Medulla oblongata (tissue), 1 donor: ENCODE measurements at regions not wholly inside any gene's neighbourhood (a gene's known extent, or its start where the extent isn't known, plus 50 kb on each side); places are given as distances from the start of the nearest gene placed in this dataset.

Source experiments
- DNase-seq: peaks from one replicate; pipeline ENCODE4 v3.0.0-alpha.2; 2015; ENCODE audit errors: extremely low spot score

DNA sequence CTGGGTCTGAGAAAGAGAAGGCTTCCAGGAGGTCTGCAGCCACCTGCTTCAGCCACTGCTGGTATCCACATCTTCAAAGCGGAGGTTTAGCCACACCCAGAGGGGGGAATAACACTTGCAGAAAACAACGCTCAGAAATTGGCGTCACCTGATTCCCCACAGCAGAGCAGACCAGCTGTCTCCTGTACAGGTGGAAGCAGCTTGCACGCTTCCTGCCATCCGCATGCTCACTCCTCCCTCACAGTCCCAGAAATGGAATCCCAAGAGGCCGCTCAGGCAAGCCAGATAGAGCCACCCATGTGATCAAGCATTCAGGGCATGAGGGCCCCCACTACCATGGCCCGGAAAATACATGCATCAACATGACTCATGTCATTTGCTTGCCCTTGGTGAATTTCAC lies 112.2 kb upstream of the DIO3 start:
- DNase-seq = no peak

DNA sequence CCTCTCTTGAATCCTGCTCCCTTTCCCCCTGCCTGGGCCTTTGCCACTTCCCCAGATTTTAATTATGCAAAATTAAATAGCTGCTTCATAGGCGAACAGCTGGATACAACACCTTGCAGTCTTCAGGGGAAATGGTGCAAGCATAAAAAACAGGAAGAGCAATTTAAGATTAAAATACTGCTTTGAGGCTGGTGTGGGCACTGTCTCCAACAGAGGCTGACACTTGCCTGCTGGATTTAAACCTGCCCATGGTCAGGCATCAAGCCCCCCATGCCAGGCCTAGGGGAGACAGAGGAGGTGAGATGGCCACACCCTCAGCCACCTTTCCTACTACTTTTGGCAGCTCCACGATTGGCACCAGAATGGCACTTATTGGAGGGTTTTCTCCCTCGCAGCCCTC lies 110.1 kb upstream of the DIO3 start:
- no peak for DNase-seq

DNA sequence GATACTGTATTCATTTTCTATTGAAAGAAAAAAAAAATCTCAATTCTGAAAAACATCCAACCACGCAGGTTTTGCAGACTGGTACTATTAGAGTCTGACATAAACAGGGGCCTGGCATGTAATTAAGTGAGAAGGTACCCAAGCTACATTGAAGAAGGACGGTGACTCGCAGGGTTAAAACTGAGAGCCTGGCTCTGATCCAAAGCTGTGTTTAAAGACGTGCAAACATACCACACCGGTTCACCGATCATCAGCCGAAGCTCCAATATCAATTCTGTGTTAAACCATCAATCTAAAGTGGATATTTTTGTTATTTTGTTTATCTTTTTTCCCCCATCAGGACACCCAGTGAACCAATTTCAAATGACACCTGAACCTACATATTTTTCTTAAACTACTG lies 108.1 kb upstream of the DIO3 start:
- DNase-seq = no peak

DNA sequence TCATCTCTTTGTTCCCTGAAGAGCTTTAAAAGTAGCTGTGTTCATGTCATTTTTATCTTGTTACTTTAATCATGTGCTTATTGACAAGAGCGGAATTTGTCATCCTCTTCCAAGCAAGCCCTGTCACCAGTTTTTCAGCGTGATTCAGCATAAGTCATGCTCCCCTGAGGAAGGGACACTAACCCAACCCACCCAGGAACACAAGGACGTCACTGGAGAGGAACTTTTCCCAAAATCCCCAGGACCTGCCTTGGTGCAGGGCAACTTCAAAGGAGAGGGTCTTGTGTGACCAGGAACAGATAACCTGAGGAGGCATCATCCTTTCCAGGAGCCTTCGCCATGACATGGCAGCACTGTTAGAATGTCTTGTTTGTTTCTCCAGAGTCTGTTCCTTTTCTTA lies 107.1 kb upstream of the DIO3 start:
- DNase-seq = no peak

DNA sequence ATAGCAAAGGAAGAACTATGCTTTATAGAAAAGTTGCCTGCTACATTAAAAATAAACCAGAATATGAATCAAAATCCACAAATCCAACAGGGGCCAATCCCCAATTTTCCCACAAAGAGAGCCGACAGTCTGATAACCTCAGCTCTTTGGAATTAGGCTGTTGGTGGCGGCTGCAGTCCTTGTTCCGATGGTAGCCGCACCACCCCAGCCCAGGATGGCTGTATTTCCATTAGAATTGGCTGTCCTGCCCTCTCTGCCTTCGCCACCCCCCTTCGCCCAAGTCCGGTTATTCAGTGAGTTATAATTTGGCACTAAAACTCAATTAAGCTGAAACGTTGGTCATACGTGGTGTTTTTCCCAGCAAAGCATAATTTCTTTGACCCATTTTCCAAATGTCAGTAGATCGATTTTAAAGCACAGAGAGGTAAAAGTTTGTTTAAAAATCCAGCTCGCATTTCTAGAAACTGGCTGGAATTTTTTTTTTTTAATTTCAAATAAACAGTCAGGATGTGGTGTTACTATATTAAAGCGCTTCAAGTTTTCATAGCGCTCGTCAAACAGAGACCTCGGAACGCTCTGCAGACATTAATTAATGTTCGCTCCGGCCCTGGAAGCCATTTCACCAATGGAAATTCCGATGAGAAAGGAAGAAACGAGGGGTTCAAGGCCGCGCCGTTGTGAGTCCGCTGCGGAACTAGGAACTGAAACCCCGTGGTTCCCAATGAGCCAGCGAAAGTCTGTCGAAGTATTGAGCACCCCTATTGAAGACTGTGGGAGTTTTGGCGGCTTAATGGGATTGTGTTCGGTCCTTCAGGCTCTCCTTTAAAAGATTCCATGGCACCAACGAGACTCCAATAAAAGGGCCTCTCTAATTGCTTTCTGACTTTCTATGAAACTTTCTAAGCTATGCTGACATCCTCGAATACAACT lies 104.8 kb upstream of the DIO3 start:
- DNase-seq = no peak

DNA sequence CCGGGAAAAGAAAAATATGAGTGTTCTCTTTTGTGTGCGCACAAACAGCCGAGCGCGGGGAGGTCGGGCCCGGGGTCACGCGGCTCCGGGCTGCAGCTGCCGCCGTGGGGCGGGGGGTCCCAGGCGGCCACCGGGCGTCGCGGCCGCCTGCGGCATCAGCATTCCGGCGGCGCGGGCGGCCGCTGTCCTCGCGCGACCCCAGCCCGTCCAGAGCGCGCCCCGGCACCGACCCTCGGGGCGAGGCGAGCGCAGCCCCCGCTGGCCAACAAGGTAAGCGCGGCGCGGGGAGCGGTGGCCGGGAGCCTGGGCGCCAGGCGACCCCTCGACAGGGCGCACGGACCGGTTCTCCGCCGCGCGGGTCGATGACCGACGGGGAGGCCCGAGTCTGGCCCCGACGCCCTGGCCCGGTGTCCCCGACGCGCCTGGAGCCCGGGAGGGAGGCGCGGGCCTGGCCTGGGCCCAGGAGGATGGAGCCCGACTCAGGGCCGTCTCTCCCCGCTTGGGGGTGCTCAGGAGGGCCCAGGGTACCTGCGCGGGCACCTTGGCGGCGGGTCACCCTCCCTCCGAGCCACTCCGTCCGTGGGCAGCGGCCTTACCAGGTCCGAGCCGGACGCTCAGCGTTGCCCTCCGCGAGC lies 103.9 kb upstream of the DIO3 start:
- no peak for DNase-seq

DNA sequence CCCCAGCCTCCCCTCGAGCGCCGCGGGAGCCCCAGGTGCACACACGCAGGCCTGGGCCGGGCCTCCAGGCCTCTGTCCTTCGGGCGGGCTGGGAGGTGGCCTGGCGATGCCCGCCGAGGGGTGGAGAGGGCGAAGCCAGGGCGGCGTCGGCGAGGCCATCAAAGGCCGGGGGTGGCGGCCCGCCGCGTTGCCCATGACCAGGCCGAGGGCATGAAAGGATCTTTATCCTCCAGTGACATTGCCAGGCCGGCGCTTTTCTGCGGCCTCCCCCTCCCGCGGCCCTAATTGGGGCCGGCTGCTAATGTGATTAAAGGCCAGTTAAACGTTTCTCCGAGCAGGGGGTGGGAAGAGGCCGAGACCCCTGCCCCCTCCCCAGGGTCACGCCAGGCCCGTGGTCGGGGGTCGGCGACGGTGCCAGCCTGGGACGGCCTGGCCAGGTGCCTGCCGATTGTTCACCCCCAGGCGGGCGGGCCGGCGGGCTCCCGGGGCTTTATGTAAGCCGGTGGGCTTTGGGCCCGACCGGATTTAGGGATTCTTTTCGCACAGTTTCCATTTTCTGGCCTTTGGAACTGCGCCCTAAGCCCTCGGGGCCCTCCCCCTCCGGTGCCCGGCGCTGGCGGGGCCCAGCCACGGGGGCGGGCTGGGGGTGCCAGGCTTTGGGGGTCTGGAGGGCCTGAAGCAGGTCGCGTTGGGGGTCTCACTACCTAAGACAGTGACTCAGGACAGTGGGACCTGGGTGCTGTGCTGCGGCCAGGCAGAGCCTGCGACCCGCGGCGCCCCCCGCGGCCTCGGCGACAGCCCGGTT lies 103.2 kb upstream of the DIO3 start:
- no peak for DNase-seq

DNA sequence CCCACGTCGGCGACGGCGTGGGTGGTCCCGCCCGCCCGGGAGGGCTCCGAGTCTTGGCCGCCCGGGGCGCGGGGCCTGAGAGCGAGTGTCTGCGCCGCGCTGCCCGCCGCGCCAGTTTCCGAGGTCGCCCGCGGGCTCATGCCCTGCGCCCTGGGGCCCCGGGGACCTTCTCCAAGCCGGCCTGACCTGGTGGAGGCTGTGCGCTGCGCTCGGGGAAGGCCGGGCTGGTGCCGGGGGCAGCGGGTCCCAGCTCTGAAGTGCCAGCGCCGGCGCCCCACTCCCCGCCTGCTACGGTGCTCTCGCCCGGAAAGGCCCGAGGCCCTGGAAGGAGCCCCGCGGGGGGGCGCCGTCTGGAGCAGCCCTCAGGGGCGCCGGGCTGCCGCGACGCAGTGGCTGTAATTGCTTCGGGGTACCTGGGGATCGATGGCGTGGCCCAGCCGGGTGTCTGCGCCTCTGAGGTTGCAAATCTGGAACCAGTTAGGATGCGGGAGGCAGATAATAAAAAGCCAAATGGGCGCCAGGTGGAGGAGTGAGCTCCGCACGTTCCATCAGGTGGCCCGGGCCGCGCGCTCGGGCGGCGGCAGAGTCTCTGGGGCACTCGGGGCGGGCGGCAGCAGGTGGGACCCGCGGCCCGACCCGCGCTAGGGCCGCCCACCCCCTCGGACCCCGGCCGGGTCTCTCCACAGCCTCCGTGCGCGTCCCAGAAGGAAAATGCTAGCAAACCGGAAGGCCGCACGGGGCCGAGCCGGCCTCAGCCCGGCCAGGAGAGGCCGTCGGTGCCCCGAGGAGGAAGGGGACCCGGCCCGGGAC lies 102.3 kb upstream of the DIO3 start:
- DNase-seq = no peak

DNA sequence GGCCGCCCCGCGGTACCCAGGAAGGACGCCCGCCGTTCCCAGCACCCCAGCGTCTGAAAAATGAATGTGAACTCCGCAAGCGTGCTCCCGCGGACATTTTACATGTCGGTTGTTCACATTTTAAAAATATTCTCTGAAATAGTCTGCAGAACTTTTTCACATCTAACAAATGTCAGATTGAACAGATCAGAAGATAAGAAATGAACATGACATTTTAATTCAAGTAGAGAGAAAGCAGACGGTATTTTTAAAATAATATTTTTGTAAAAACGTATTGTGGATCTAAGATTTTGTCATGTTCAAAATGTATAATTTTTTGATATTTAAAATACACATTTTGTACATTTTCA lies 101.8 kb upstream of the DIO3 start:
- DNase-seq = no peak

DNA sequence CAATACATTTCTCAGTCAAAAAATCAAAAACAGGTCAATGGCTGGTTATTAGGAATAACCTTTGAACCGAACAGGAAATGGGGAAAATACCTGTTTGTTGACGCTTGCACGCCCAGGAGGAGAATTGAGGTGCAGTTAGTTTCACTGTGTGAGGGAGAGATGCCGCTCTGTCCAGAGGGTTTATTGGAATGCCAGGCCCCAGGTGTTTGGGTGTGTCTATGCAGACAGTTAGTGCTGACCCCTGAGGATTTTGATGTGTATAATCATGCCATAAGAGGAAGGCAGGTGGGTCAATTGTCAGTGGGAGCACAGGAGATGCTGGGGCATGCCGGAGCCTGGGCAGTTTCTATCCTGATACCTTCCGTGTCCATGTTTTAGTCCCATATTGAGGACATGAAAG lies 100.8 kb upstream of the DIO3 start:
- no peak for DNase-seq

DNA sequence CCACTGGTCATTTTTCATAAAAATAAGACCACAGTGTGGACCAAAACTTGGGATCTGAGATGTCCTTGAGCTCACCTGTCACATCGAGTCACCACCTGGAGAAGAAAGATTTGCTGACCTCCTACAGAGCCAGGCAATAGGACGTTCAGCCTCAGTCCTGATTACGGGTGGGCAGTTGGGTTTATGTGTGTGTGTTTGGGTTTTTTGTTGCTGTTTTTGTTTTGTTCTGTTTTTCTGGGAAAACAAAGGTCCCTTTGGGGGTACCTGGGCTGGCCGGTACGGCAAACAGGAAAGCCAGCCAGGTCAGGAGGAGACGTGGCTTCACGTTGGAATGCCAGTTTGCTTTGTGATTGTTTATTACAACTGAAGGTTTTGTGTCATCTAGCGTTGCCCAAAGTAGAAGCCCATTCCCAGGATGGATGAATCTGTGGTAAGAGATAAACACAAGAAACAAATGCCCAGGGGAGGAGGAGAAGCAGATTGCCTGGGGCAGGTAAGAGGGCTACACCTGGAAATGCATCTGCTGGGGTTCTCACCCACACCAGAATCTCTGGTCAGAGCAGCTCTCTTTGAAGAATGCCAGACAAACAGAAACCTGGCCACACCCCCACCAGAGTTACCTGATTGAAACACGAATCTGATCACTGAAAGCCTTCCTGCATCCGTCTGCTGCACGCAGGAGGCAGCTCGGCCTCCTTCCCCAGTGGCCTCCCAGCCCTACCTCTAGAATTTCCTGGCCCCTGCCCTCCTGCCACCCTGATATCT lies 100.1 kb upstream of the DIO3 start:
- DNase-seq = no peak

DNA sequence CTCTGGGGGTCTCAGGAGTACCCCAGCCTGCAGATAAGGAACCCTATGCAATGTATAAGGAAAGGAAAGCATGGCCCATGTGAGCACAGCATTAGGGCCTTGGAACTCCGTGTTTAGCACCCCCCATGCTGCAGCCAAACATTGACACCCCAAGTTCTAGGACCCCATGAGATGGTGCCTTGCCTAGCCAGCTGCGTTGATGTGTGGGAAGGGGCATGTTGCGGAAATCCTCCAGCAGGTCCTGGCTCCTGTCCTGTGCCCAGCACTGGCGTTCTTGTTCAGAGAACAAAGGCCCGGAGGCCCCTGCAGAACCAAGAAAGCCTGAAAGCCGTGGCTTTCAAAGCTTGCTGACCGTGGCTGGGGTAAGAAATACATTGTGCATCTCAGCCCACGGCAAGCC lies 99.4 kb upstream of the DIO3 start:
- DNase-seq = no peak

DNA sequence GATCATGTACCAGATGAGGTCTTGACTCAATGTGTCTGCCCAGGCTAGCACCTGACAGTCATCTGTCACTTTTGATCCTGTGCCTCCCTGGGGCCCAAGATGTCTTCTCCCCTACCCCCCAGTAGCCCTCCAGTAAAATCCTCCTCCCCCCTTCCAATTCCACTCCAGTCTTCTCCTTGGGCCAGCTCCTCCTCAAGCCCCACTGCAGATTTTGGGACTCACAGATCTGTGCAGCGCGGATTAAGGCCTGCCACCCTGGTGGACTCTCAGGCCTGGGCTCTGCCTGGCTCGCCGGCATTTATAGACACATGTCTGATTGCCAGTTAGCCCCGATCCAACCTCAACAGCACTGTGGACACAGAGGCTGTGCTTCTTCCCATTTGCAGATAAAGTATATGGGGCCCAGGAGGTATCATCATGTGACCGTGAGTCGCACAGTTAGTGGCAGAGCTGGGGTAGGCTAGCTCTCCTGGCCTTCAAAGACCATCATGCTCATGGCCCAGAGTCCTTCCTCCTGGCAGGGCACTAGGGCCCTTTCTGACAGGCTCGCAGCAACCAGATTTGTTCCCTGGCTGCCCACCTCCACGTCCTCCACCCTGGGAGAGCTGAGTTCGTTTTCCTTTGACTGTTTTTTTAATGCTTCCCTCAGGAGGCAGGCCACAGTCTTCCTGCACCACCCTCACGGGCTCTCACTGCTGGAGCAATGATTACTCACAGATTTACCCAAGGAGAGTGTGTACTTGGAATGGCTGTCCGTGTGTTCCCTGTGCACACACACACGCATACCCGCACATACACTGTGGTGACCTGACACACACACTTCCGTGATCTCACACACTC lies 98.3 kb upstream of the DIO3 start:
- no peak for DNase-seq

DNA sequence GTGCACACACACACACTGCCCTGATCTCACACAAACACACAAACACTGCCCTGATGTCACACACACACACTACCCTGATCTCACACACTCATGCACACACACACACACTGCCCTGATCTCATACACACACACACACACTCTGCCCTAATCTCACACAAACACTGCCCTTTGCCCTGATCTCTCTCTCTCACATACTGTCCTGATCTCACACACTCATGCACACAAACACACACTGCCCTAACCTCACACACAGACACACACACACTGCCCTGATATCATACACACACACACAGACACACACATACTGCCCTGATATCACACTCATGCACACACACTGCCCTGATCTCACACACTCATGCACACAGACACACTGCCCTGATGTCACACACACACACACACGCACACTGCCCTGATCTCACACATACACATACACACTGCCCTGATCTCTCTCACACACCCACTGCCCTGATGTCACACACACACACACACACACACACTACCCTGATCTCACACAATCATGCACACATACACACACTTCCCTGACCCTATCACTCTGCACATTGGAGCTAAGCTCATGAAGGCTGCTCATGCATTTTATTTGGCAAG lies 97.6 kb upstream of the DIO3 start:
- no peak for DNase-seq

DNA sequence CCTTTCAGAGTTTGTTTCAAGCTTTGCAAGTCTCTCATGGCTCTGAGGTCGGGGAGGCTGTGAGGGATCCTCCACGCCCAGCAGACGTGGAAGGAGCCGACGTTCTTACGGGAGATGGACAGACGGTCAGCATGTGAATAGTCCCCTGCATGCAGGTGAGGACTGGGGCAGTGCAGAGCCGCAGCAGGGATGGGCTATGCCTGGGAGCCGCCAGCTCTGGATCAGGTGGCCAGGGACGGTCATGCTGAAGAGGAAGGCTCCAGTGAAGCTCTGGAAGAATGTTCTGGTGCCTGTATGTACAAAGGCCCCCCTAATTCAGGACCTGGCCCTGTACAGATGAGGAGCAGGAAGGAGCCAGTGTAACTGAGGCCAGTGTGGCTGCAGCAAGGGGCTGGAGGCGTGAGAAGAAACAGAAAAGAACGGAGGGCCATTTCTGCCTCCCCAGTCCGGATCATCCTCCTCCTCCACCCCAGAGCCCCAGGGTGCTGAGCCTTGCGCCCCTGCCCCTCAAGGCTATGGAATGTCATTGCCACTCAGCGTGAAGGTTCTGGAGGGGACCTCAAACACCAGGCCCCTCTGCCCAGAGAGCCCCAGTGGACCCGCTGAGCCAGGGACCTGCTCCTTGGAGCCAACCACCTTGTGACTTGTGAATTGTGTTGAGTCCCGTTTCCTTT lies 96.8 kb upstream of the DIO3 start:
- DNase-seq = no peak

DNA sequence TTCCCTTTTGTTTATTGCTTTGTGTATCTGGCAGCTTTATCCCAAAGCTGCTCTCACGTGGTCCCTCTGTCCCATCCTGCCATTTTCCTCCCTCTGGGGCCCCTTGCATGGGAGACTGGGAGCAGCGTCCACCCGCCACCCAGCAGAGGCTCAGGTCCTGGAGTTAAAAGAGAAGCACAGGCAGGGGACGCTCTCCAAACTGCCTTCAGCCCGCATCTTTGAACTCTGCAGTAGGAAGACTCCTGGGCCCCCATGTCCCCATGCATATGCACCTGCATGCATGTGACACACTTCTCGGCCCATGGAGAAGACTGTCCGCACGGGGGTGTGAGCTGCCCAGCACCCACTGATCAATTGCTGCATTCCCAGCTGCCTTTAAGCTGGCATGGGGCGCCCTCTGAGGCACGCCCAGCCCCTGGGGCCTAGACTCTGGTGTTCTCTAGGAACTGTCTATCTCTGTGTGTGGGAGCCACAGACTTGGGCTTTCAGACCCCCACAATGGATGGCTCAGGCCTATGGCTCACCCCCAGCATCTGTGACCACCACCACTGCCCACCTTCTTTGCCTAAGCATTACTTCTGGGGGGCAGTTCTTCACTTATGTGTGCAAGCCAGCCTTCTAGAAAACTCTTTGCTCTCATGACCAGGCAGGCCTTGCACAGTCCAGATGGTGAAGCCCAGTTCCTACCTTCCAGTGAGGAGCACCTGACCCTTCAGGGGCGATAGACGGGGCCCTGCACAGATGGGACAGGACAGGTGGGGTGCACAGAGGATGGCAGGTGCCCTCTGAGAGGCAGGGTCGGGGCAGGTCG lies 96.1 kb upstream of the DIO3 start:
- no peak for DNase-seq

DNA sequence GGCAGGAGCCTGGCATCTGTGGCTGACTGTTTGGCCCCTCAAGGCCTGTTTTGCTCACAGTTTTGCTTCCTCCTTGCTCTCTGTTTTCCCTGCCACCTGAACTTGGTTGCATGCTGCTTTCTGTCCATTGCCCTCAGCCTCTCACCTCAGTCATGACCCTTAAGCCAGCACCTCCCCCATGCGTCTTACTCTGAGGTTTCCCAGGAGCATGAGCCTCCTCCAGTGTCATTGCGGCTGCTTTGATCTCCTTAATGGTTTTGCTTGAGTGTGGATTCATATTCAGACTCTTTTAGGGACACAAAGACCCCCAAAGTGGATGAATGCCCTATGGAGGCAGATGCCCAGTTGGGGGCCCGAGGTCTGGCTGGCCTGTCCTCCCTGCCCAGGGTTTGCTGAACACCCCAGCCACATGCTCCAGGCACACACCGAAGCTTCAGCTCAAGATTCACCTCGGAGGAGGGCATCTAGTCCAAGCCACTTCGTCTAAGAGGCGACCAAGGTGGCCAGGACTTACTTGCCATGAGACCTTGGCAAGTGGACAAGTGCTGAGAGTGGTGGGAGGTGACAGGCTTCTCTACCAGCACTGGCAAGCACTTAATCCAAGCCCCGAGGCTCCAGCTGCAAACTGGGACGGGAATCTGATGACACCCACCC lies 95.4 kb upstream of the DIO3 start:
- DNase-seq = no peak
